ENCODE measurements at regions not wholly inside any gene's neighbourhood (a gene's known extent, or its start where the extent isn't known, plus 50 kb on each side); places are given as distances from the start of the nearest gene placed in this dataset.

- TF ChIP-seq EZH2 (IDR thresholded peaks at IDR 0.05; ENCODE audit: insufficient read depth, poor library complexity, severe bottlenecking) = no peak
- no peak for TF ChIP-seq EZH2phosphoT487 (IDR thresholded peaks at IDR 0.05; ENCODE audit: insufficient read depth, low read depth)
These were observed 162.8 kb downstream of the FBXO8 start for GRCh38 chr4:174120446-174121295.

Data from GM23248 (cell line).